Astrocyte of the hippocampus (primary cell): ENCODE measurements at regions not wholly inside any gene's neighbourhood (a gene's known extent, or its start where the extent isn't known, plus 50 kb on each side); places are given as distances from the start of the nearest gene placed in this dataset.

Experiments
- DNase-seq: peaks from one replicate; pipeline ENCODE4 v3.0.0; 2011; ENCODE audit warnings: low read depth, low spot score

- peak; percentile 31 for DNase-seq
These were observed 311.5 kb downstream of the DUSP10 start for GRCh38 chr1:221430152-221430960.

GRCh38 chr1:221431068-221431651 lies 310.7 kb downstream of the DUSP10 start:
- DNase-seq, result peak; percentile 36

DNA sequence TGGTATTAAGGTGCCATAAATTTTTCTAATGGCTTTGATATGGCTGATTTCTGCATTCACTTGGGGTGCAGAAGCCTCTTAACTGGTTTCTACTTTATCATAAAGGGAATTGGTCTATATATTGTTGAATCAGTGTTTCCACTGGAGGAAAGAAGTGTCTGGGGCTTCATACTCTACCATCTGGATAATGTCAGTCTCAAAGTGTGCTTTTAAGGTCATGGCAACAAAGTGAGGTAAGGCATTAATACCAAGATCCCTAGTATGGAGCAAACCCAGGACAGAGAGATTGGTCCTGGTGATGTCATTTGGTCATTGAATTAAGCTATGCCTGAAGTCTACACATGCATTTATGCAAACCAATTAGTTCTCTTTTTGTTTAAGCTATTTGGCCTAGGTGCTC lies 309.9 kb downstream of the DUSP10 start:
- DNase-seq, result no peak

DNA sequence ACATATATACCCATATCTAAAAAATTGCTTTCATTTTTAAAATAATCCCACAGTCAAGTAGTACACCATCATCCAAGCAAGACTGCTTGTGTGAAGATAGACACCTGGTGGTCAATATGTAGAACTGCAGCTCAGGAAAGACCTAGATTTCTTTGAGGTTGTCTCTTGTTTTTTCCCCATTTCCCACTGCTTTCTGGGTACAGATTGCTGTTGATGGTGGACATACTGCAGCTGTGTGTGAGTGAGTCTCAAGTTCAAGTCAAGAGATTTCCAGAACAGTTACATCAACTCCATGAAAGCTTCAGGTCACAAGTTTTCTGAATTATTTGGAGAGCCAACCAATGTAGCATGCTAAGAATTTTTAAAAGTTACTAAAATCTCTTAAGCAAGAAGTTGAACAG lies 306.4 kb downstream of the DUSP10 start:
- DNase-seq, result peak; percentile 67

DNA sequence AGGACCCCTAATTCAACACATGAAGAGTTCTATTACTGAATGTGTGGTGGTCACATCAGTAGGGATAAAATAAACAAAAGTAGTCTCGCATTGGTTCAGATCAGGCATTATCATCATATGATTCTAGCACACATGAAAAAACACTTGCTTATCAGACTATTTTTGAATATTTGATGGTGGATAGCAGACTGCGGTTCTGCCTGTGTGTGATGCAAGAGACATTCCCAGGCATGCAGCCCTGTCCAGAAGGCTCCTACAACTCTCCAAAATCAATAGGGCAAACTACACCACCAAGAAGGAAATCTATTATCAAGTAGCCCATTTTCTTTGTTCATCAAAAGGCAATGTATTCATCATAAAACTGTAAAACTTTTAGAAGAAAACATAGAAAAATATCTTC lies 304.7 kb downstream of the DUSP10 start:
- no peak for DNase-seq

DNA sequence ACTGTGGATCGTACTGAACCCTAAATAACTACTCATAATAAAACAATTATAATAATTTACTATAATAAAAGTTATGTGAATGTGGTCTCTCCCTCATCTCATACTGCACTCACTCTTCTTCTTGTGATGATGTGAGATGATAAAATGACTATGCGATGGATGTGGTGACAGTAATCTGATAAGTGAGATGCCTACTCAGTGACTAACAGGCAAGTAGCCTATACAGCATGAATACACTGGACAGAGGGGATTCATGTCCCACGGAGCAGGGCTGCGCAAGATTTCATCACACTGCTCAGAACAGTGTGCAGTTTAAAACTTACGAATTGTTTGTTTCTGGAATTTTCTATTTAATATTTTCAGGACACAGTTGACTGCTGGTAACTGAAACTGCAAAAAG lies 304.0 kb downstream of the DUSP10 start:
- DNase-seq, result peak; percentile 21

GRCh38 chr1:221439008-221439746 lies 302.7 kb downstream of the DUSP10 start:
- peak; percentile 69 for DNase-seq

DNA sequence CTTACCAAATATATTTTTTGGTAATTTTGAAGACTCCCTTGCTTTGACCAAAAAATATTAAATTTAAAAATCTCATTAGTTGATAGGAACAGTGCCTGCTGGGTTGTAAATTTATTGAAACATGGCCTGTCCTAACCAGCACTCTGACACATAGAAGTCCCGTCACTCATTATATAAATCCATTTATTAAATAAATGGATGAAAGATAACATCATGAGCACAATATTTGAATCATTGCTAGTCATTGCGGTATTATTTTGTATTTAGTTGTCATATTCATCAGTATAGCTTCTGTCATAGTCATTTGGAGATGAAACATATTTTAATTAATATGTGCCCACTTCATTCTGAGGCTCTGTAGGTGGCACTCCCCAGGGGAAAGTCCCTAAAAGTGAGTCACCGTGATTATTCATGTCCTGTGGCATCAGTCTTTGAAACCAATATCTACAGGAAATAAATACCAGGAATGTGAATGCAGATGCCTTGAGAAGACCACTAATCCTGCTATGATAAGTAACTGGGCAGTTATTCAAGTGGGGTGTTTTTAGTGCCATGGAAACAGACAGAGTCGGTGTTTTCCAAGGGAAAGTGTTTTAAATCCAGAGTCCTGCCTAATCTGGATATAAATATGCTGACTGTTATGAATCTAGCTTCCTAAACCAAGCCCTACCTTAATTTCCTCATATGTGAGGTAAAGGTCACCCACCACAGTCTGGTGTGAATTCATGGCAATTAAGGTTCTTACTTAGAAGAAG lies 302.0 kb downstream of the DUSP10 start:
- peak; percentile 95 for DNase-seq

- peak; percentile 70 for DNase-seq
These were observed 301.2 kb downstream of the DUSP10 start for GRCh38 chr1:221440658-221441057.

DNA sequence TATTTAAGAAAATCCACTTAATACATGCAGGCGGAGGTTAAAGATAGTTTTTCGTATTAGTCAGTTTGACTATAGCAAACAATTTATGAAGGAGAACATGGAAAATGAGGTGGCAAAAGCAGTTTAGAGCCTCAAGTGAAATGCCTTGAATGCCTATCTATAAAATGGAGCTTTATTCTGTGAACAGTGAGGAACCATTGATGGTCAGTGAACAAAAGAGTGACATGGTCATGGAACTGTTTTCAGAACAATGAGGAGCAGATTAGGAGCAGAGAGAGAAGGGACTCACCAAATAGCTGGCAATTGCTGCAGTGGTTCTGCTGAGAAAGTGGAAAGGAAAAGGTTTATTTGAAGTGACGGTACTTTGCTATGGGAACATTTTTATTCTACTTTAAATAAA lies 299.8 kb downstream of the DUSP10 start:
- DNase-seq, result no peak

DNA sequence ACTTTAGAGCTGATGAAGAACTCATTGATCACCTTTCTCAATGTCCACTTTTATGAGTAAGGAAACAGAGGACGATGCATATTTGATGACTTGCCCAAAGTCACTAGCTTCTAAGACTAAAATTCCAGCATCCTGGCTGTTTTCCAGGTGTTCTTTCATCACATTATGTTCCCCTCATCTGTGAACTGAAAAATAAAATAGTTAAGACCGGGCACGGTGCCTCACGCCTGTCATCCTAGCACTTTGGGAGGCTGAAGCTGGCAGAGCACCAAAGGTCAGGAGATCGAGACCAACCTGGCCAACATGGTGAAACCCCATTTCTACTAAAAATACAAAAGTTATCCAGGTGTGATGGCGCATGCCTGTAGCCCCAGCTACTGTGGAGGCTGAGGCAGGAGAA lies 297.5 kb downstream of the DUSP10 start:
- DNase-seq, result peak; percentile 54

DNA sequence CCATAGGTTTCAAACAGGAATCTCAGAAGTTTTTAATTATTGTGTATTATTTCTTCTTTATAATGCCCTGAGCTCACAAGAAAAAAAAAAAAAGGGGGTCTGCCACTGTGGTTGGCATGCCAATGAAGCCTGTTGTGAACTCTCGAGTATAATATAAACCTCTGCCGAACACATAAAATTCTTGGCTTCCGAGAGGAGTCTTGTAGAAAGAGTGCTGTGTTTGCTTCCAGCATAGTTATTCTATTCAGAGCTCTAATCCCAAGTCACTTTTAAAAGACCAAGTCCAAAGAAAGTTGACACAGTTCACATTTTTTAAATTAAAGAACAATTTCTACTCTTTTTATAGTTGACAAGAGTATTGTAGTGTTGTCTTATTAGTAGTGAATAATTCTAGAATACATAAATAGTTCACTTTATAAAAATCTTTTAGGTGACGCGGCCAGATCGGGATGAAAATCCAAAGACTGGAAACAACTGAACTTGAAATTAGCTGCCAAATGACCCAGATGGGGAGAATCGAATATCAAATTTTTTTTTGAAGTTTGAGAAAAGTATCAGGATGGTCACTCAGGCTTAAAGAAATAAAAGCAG lies 293.2 kb downstream of the DUSP10 start:
- DNase-seq, result no peak

DNA sequence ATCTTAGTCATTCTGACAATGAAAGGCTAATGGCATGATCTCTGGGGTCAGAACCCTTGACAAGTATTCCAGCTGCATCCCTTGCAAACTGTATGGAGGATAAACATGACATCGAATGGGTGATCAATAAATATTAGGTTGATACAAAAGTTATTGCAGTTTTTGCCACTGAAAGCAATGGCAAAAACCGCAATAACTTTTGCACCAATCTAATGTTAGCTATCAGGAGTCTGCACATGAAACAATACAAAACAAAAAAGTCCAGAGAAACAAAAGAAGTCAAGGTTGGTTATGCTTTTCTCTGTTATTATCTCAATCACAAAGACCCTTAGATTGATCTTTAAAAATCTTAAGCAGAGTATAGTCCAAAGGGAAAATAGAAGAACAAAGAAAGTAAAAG lies 292.7 kb downstream of the DUSP10 start:
- DNase-seq, result no peak

DNA sequence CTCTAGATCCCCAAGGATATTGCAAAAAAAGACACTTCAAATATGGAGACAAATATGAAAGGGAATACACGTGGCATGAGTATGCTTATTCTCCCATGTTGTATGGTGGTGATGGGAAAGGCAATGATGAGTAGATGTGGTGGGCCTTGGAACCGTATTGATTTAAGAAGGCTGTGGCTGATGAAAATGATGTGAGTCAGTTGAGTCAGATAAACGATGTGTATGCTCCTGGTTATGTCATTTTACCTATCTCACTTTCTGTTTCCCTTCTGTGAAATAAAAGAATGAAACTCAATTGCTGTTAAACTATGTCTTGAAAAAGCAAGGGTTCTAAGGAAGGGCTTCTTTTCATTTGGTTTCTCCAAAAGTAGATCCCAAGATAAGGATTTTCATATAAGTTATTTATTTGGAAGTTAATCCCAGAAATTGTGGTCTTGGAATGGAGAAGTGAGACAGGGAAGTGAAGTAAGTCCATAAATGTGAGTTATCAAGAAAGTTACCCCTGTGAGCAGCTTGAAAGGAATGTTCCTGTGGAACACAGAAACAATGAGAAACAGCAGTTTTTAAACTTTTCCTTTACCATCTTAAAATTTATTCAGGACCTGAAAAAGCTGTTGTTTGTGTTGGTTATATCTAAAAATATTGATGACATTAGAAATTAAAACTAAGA lies 292.0 kb downstream of the DUSP10 start:
- peak; percentile 29 for DNase-seq

DNA sequence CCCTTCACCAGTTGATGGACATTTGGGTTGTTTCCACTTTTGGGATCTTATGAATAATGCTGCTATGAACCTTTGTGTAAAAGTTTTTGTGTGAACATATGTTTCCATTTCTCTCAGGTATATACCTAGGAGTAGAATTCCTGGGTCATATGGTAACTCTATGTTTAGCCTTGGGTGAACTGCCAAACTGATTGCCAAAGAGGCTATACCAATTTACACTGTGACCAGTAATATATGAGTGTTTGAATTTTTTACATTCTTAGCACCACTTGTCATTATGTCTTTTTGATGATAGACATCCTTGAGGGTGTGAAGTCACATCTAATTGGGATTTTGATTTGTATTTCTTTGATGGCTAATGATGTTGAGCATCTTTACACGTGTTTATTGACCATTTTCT lies 290.1 kb downstream of the DUSP10 start:
- no peak for DNase-seq

DNA sequence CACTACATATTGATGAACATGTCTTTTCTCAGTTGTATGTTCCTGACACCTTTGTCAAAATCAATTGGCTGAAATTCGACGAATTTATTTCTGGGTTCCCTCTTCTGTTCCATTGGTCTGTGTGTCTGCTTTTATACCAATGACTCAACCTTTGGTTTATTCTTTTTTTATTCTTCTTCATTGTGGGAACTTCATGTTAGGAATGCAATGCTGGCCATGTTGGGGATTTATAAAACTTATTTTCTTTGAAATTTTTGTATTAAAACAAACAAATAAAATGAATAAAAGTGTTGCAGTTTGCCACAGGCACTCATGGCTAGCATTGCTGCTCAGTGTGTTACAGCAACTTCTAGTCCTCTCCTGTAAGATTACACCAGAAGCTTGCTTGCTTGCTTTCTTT lies 287.8 kb downstream of the DUSP10 start:
- DNase-seq, result no peak

GRCh38 chr1:221456918-221457317 lies 285.0 kb downstream of the DUSP10 start:
- DNase-seq, result no peak

DNA sequence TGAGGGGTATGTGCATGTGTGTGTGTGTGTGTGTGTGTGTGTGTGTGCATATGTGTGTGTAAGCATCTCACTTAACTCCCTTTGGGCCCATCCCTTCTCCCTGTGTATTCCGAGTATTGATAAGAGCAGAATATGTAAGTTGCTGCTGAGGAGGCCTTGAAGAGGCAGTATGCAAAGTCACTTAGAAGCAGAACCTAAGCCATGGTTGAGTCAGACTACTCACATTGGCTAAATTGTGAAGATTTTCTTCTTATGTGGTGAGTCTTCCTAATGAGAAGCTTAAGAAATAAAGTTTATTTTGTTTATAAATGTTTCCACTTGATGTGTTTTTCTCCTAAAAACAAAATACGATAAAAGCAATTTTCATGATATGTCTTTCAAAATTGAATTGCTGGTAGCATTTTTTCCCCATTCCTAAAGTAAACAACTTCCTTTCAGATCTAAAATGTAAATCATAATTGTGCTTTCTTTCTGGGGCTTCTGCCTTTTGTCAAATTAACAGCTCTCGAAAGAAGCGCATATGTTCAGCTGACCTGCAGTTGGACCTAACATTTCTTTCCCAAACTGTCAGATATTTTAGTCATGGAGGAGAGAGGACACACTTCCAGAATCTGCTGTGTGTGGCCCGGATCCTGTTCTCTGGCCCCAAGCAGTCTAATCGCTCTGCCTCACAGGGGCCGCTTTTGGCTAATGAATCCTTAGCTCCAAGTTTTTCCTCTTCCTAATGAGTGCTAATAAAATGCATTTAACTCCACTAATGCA lies 284.0 kb downstream of the DUSP10 start:
- no peak for DNase-seq

GRCh38 chr1:221458447-221459156 lies 283.3 kb downstream of the DUSP10 start:
- DNase-seq, result no peak

GRCh38 chr1:221459558-221459957 lies 282.3 kb downstream of the DUSP10 start:
- DNase-seq, result no peak
